ENCODE measurements at regions not wholly inside any gene's neighbourhood (a gene's known extent, or its start where the extent isn't known, plus 50 kb on each side); places are given as distances from the start of the nearest gene placed in this dataset.

DNA sequence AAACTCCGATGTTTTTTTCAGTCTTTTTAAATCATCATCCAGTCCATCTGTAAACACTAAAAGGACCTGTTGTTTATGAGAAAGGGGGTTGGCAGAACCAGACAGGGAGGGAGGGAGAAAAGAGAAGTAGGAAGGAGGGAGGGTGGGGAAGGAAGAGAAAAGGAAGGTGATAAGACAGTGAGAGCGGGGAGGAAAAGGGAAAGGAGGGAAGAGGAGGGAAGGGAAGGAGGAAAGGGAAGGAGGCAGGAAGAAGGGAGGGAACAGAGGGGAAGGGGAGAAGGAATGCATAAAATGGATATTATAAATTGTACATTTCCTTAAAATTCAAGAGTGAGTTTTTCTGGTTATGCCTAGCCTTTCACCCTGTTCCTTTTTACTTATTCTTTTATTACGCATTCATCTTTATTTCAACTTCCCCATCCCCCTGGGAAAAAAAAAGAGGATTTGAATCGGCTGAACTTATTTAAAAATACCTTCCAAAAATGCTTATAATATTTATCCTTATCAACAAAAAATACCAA, 50.1 kb upstream of the CAPN7 start:
- H3K4me3 Mint-ChIP-seq, result no peak overlapping the region
- H3K9me3 Mint-ChIP-seq (ENCODE audit: insufficient read depth), result peaks cover 4% of the 10 kb centered on the region
- no peaks in the 10 kb centered on the region for H3K4me1 ChIP-seq (ENCODE audit: control insufficient read depth in 2 of 2, insufficient read depth in 2 of 2, low read length in 2 of 2)
- intact Hi-C loops (cut with micrococcal nuclease), result no loop called here
- peaks cover 43% of the 10 kb centered on the region for H3K27me3 Mint-ChIP-seq
- no peak overlapping the region for H3K4me3 ChIP-seq (ENCODE audit: control extremely low read depth in 1 of 5, extremely low read depth in 1 of 5, insufficient read depth in 1 of 5, low read depth in 2 of 5, low read length in 4 of 5)
- no peak overlapping the region for H3K4me2 ChIP-seq (replicated peaks; ENCODE audit: low read depth, low read length, poor library complexity, severe bottlenecking)
- CTCF ChIA-PET, result no interaction called here
- H3K27me3 ChIP-seq (replicated peaks in 1 of 4; ENCODE audit: control extremely low read depth in 1 of 4, control insufficient read depth in 3 of 4, insufficient read depth in 4 of 4, low read length in 3 of 4), result peaks cover 0 to 31% (median 16%) of the 10 kb centered on the region in 4 experiments
- DNase-seq (no peak), ATAC-seq (ENCODE audit: low read depth) (no peak)
- no peaks in the 10 kb centered on the region for H3K36me3 ChIP-seq (replicated peaks in 1 of 2; ENCODE audit: control extremely low read depth in 1 of 2, control insufficient read depth in 1 of 2, extremely low read depth in 1 of 2, insufficient read depth in 2 of 2, low read length in 1 of 2)
- no peak overlapping the region for H3K27ac Mint-ChIP-seq
- no peaks in the 10 kb centered on the region for H4K20me1 ChIP-seq (ENCODE audit: control insufficient read depth, insufficient read depth, low read length, poor library complexity, severe bottlenecking)
- POLR2A ChIA-PET, result no interaction called here
- H3K79me2 ChIP-seq (ENCODE audit: control insufficient read depth, insufficient read depth, low read length), result no peaks in the 10 kb centered on the region
- TF ChIP-seq, protein P1, sequence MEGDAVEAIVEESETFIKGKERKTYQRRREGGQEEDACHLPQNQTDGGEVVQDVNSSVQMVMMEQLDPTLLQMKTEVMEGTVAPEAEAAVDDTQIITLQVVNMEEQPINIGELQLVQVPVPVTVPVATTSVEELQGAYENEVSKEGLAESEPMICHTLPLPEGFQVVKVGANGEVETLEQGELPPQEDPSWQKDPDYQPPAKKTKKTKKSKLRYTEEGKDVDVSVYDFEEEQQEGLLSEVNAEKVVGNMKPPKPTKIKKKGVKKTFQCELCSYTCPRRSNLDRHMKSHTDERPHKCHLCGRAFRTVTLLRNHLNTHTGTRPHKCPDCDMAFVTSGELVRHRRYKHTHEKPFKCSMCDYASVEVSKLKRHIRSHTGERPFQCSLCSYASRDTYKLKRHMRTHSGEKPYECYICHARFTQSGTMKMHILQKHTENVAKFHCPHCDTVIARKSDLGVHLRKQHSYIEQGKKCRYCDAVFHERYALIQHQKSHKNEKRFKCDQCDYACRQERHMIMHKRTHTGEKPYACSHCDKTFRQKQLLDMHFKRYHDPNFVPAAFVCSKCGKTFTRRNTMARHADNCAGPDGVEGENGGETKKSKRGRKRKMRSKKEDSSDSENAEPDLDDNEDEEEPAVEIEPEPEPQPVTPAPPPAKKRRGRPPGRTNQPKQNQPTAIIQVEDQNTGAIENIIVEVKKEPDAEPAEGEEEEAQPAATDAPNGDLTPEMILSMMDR (IDR thresholded peaks at IDR 0.05), result no peak
- TF ChIP-seq EZH2 (IDR thresholded peaks at IDR 0.05; ENCODE audit: borderline replicate concordance, insufficient read depth, low read depth, low read length, poor library complexity, severe bottlenecking), result no peak
- H3K9me3 ChIP-seq (ENCODE audit: control extremely low read depth in 1 of 3, control insufficient read depth in 2 of 3, insufficient read depth in 1 of 3, low read length in 2 of 3), result no peaks in the 10 kb centered on the region
- H2AFZ ChIP-seq (ENCODE audit: insufficient read depth, low read depth, low read length, poor library complexity, severe bottlenecking), result no peak overlapping the region
- H3K27ac ChIP-seq (ENCODE audit: low read length in 2 of 2), result no peak overlapping the region
- H3K4me1 Mint-ChIP-seq, result peaks cover 6% of the 10 kb centered on the region
- WGBS (ENCODE audit: insufficient coverage), result 43% methylated on average over 1 of the region's 4 CpGs
- H3K9ac ChIP-seq (ENCODE audit: low read length), result no peak overlapping the region

All from B cell (primary cell).